Muscle of leg (tissue), 3 donors: ENCODE measurements at regions not wholly inside any gene's neighbourhood (a gene's known extent, or its start where the extent isn't known, plus 50 kb on each side); places are given as distances from the start of the nearest gene placed in this dataset.

ENCODE experiments used
- DNase-seq: peaks from one replicate; pipeline ENCODE4 v3.0.0; 2013
- H3K27ac ChIP-seq: one replicate; pipeline ENCODE4 v1.5.1; 2013; ENCODE audit warnings: mild to moderate bottlenecking, low read length, control low read depth
- H3K27me3 ChIP-seq: one replicate; pipeline ENCODE4 v1.6.1; 2013; ENCODE audit warnings: low read length; ENCODE audit not compliant: control insufficient read depth, insufficient read depth
- H3K36me3 ChIP-seq: one replicate; pipeline ENCODE4 v1.6.1; 2013; ENCODE audit warnings: low read length; ENCODE audit not compliant: control insufficient read depth, insufficient read depth
- H3K4me1 ChIP-seq: one replicate; pipeline ENCODE4 v1.6.1; 2013; ENCODE audit warnings: low read length; ENCODE audit not compliant: control insufficient read depth, insufficient read depth
- H3K4me3 ChIP-seq: one replicate; pipeline ENCODE4 v1.5.1; 2013; ENCODE audit warnings: low read length, control low read depth
- H3K9me3 ChIP-seq: replicated peaks from 2 replicates; pipeline ENCODE4 v1.6.1; 2013; ENCODE audit warnings: low read depth, low read length; ENCODE audit not compliant: control insufficient read depth
- WGBS: methylation state at CpG from one replicate; pipeline ENCODE4 v1.1.5; 2013; ENCODE audit warnings: missing lambda C conversion rate; ENCODE audit not compliant: insufficient coverage; 5-methylcytosine and 5-hydroxymethylcytosine counted together

DNA sequence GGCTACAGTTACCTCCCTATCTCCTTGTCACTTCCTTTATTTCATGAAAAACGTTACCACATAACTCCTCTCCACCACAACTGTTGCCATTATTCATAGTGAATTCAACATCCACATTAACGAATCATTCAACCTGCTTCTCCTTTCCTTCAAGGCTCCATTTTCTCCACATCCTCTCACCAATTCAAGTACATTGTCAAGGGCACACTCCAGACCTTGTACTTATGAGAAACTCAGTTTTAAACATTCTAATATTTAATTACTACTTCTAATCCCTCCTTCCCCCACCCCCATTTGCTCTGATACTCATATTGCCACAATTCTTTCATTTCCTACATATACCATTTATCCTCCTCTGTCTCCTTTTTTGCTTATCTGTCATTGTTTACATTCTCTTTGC is 871.2 kb downstream of the TUSC7 start:
- Histone ChIP-seq H3K4me1 (no peaks in the 10 kb centered on the region), H3K27me3 (no peaks in the 10 kb centered on the region), H3K9me3 (no peaks in the 10 kb centered on the region), H3K4me3 (no peak overlapping the region), H3K36me3 (no peaks in the 10 kb centered on the region), H3K27ac (no peak overlapping the region)
- DNase-seq = no peak
- 69% methylated on average over 2 of the region's 2 CpGs for WGBS

DNA sequence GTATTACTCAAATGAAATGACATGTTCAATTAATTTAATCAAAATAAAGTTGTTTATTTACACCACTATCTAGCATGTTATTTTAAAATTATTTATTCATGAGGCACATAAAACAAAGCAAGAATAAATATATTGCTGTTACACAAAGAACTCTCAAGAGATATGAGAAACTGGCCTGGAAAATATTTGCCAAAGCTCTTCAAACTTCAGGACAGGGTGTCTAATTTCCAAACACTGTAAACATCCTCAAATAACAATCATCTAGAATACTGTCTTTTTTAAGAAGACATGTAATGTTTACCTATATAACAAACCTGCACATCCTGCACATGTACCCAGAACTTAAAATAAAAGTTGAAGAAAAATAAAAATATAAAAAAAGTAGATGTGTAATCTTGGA is 876.6 kb downstream of the TUSC7 start:
- no peaks in the 10 kb centered on the region for H3K27me3 ChIP-seq
- no peak overlapping the region for H3K4me3 ChIP-seq
- H3K4me1 ChIP-seq = no peaks in the 10 kb centered on the region

DNA sequence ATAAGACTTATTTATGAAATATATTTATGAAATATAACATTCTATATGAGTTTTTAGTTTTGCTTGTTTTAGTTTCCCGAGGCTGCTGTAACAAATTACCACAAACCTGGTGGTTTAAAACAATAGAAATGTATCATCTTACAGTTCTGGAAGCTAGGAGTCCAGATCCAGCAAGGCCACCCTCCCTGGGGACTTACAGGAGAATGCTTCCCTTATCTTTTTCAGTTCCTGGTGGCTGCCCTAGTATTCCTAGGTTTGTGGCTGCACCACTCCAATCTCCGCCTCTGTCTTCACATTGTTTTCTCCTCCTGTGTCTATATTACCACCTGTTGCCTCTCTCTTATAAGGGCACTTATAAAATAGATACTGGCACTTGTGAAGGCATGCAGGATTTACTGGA is 877.8 kb downstream of the TUSC7 start:
- no peak for DNase-seq
- H3K27me3 ChIP-seq = no peaks in the 10 kb centered on the region
- H3K4me1 ChIP-seq = no peaks in the 10 kb centered on the region
- no CpG with 5 or more reads among the region's 2 CpGs for WGBS
- H3K9me3 ChIP-seq = no peaks in the 10 kb centered on the region
- H3K27ac ChIP-seq = no peak overlapping the region
- H3K36me3 ChIP-seq = no peaks in the 10 kb centered on the region
- no peak overlapping the region for H3K4me3 ChIP-seq

More for the DNA sequence above, 876.6 kb downstream of the TUSC7 start:
- Histone ChIP-seq H3K27ac (no peak overlapping the region), H3K36me3 (no peaks in the 10 kb centered on the region), H3K9me3 (no peaks in the 10 kb centered on the region)
- DNase-seq = no peak

DNA sequence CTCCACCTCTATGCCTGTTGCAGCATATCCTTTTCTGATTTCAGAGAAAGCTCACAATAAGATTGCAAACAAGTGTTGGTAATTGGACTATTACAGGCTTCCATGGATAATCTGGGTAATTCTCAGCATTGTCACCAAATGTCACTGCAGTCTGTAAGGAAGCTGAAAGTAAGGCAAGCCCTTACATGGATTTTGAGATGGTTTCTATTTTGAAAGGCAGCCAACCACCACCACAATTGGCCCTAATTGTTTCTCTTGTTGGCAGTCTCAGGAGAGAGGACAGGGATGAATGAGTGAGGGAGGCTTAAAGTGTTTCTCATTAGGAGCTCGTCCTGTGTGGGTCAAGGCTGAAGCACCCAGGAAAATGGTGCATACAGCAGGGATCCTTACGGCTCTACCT is 879.9 kb downstream of the TUSC7 start:
- no peaks in the 10 kb centered on the region for H3K9me3 ChIP-seq
- H3K27me3 ChIP-seq = no peaks in the 10 kb centered on the region
- no peak for DNase-seq
- H3K36me3 ChIP-seq = no peaks in the 10 kb centered on the region
- no peaks in the 10 kb centered on the region for H3K4me1 ChIP-seq
- H3K27ac ChIP-seq = no peak overlapping the region
- no CpG with 5 or more reads among the region's 2 CpGs for WGBS
- no peak overlapping the region for H3K4me3 ChIP-seq

DNA sequence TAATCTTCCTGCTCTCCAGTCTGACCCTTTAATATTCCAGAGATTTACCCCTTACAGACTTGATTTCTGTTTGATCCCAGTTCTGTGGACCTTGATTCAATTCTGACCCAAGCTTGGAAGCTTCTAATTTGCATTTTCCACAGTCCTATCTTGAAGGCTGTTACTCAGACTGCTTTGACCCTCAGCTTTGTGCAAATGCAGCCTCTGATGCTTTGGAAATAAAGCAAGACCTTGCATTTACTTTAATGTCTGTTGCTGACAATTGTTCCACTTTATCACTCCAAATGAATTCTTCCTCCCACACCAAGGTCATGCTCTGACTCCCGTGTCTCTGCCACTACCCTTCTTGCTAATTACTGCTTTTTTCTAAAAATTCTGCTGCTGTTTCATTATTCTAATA is 886.0 kb downstream of the TUSC7 start:
- DNase-seq = no peak

DNA sequence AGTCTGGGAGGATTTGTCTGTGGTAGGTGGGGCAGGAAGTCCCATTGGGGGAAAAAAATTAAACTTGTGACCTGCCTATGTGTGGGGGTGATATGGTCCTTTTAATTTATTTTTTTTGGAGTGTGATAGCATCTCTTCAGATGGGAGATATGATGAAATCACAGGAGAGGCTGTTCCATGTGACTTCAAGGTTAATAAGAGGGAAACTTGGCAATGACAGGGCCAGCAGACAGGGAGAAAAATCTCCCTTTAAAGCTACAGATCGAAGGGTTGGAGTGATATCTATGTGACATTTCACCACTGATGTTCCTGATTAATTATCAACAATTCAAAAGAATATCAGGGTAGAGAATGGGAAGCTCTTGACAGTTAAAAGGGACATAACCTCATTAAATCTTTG is 886.9 kb downstream of the TUSC7 start:
- DNase-seq = no peak
- Histone ChIP-seq H3K4me3 (no peak overlapping the region), H3K4me1 (no peaks in the 10 kb centered on the region), H3K27ac (no peak overlapping the region), H3K36me3 (no peaks in the 10 kb centered on the region), H3K27me3 (no peaks in the 10 kb centered on the region), H3K9me3 (no peaks in the 10 kb centered on the region)
- no CpG with 5 or more reads among the region's 1 CpG for WGBS

More for the DNA sequence above, 886.0 kb downstream of the TUSC7 start:
- H3K27ac ChIP-seq = no peak overlapping the region
- H3K9me3 ChIP-seq = no peaks in the 10 kb centered on the region
- WGBS = no CpG with 5 or more reads among the region's 1 CpG
- no peak overlapping the region for H3K4me3 ChIP-seq
- no peaks in the 10 kb centered on the region for H3K4me1 ChIP-seq
- H3K36me3 ChIP-seq = no peaks in the 10 kb centered on the region
- H3K27me3 ChIP-seq = no peaks in the 10 kb centered on the region

DNA sequence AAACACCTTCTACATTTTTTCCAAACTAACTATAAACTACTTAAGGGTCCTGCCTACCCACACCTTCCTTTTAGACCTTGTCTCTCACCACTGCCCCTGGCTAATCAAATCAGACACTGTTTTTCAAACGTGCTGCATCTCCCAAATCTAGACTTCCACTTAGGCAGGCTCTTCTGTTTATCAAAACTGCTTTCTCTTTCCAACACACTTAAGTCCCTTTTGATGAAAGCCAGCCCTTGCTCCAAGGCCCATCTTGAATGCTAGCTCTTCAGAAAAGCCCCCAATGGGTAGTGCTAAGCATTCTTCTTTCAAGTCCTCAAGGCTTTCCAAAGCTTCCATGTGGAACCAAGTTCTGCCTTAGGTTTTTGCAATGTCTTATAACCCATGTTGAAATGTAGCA is 888.3 kb downstream of the TUSC7 start:
- Histone ChIP-seq H3K36me3 (no peaks in the 10 kb centered on the region), H3K4me3 (no peak overlapping the region), H3K9me3 (no peaks in the 10 kb centered on the region), H3K27ac (no peak overlapping the region), H3K27me3 (no peaks in the 10 kb centered on the region), H3K4me1 (no peaks in the 10 kb centered on the region)
- no peak for DNase-seq
- WGBS = 38% methylated on average over 1 of the region's 1 CpG

DNA sequence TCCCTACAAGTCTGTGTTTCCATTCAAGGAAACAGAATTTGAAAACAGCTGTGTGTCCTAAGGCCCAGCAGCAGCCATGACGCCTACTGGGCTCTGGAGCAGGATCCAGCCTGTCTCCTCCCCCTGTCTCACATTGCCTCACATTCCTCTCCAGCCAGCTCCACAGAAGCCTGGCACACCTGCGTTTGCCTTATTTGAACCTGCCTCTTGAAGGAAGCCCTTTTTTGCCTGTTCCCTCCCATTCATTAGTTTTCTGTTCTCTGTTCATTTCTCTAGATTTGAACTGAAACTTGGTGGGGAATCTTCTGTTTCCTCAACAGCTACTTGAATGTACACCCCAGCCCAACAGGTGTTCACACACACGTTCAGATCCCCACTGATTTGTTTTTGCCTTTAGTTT is 890.5 kb downstream of the TUSC7 start:
- Histone ChIP-seq H3K4me3 (no peak overlapping the region), H3K27ac (no peak overlapping the region), H3K4me1 (no peaks in the 10 kb centered on the region), H3K9me3 (no peaks in the 10 kb centered on the region), H3K27me3 (no peaks in the 10 kb centered on the region), H3K36me3 (no peaks in the 10 kb centered on the region)
- WGBS = 53% methylated on average over 1 of the region's 3 CpGs
- no peak for DNase-seq

DNA sequence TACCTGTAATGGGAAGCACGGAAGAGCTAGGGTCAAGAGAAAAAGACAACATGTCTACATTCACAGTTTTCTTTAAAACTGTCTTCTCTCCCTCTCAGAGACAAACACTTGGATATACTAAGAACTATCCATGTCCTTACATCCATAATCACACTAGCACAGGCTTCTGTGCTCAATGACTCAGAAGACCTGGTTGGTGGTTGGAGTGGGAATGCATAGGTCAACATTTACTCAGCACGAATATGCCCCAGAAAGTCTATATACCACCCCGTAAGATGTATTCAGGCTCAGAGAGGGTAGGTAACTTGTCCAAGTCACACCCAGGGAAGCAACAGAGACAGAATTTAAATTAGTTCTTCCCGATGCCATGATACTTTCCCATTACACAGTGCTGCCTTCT is 891.1 kb downstream of the TUSC7 start:
- DNase-seq = no peak
- no peaks in the 10 kb centered on the region for H3K4me1 ChIP-seq
- H3K27me3 ChIP-seq = no peaks in the 10 kb centered on the region
- H3K36me3 ChIP-seq = no peaks in the 10 kb centered on the region
- no peak overlapping the region for H3K27ac ChIP-seq
- no peak overlapping the region for H3K4me3 ChIP-seq
- WGBS = no CpG with 5 or more reads among the region's 4 CpGs
- no peaks in the 10 kb centered on the region for H3K9me3 ChIP-seq

DNA sequence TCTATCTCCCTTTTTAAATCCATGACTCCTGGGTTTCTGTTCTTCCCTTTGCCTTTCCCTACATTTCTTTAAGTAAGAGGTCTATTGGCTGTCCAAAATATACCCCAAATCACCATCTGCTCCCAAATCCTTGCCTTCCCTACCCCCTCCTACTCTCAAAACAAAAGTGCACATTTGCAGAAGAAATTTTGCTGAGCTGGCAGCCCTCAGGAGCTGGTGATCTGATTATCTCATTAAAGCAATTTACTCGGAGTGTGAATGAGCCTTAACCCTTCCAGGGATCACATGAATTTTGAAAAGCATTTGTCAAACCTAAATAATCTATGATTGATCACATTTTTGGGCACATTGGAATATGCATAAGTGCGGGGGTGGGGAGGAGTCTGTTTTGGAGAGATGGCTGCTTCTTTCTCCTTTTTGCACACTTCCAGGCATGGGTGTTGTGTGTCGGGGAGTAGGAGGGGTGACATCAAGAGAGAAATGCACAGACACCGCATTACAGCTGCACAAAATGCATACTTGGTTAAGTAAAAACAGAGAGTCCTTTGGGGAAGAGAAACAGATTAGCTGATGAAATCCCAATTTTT is 892.6 kb downstream of the TUSC7 start:
- Histone ChIP-seq H3K9me3 (no peaks in the 10 kb centered on the region), H3K4me3 (no peak overlapping the region), H3K27me3 (no peaks in the 10 kb centered on the region), H3K36me3 (no peaks in the 10 kb centered on the region), H3K27ac (no peak overlapping the region), H3K4me1 (no peaks in the 10 kb centered on the region)
- DNase-seq = no peak
- WGBS = no CpG with 5 or more reads among the region's 4 CpGs

DNA sequence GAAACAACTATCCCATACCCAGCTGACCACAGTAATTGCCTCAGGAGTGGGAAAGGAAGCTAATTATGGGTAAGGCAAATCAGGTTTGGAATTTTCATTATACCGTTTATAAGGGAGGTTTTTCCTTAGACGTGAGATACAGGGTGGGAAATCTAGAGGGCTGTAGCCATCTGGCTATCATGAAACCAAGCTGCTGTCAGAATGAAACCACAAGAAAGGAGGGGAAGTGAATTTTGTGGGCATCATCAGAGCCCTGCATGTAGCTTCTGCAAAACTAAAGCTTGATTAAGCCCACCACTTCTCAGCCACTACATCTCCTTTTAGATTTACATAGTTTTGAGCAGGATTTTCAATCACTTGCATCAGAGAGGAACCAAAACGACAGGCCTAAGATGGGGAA is 893.5 kb downstream of the TUSC7 start:
- WGBS = 33% methylated on average over 1 of the region's 3 CpGs
- DNase-seq = peak; percentile 26
- no peak overlapping the region for H3K27ac ChIP-seq

More for the DNA sequence above, 893.5 kb downstream of the TUSC7 start:
- H3K4me1 ChIP-seq = no peaks in the 10 kb centered on the region
- H3K9me3 ChIP-seq = no peaks in the 10 kb centered on the region
- no peak overlapping the region for H3K4me3 ChIP-seq
- H3K27me3 ChIP-seq = no peaks in the 10 kb centered on the region
- no peaks in the 10 kb centered on the region for H3K36me3 ChIP-seq
